OCI-LY7 (cell line): ENCODE measurements at regions not wholly inside any gene's neighbourhood (a gene's known extent, or its start where the extent isn't known, plus 50 kb on each side); places are given as distances from the start of the nearest gene placed in this dataset.
A peak's percentile ranks its signal among the peaks of the same experiment; 100 is the strongest.

ENCODE experiments used
- BruUV-seq: library from RNA; stranded (reverse); fragments of 400-500 nt; replicated peaks from 2 replicates; lab custom pipeline; 2021; lab: Mats Ljungman, UMichigan
- CTCF ChIA-PET: fragments of 300-600 bp; sonication (Branson Sonifier 250); formaldehyde crosslinking; loops from one replicate; lab custom pipeline; 2022; ENCODE audit warnings: antibody characterized with exemption; ENCODE audit not compliant: unreplicated experiment; lab: Charles Lee
- POLR2A ChIA-PET: fragments of 300-600 bp; sonication (Branson Sonifier 250); formaldehyde crosslinking; loops from one replicate; lab custom pipeline; 2022; ENCODE audit warnings: antibody characterized with exemption; lab: Charles Lee
- DNase-seq: peaks from one replicate; pipeline ENCODE4 v3.0.0-alpha.2; 2015; ENCODE audit warnings: low spot score
- H2AFZ ChIP-seq: fragments of 200-600 bp; sonication (generic), shearing (Covaris generic); 2 replicates; pipeline ENCODE4 v1.6.1; 2014; ENCODE audit warnings: mild to moderate bottlenecking, antibody characterized with exemption, low read length, moderate library complexity
- H3K27ac ChIP-seq: fragments of 200-600 bp; sonication (generic); 2 replicates; pipeline ENCODE4 v1.5.1; 2014; ENCODE audit warnings: mixed run types, low read depth, mild to moderate bottlenecking, moderate library complexity, low read length, inconsistent platforms; ENCODE audit not compliant: poor library complexity, severe bottlenecking
- H3K36me3 ChIP-seq: fragments of 200-600 bp; sonication (generic); 2 replicates; pipeline ENCODE4 v1.6.1; 2014; ENCODE audit warnings: mild to moderate bottlenecking, antibody characterized with exemption, low read length, moderate library complexity, mixed read lengths; ENCODE audit not compliant: insufficient read depth
- H3K4me1 ChIP-seq: fragments of 200-600 bp; sonication (generic); 2 replicates; pipeline ENCODE4 v1.5.1; 2014; ENCODE audit warnings: mild to moderate bottlenecking, low read length; ENCODE audit not compliant: insufficient read depth, poor library complexity, severe bottlenecking
- H3K4me2 ChIP-seq: fragments of 200-600 bp; sonication (generic); 2 replicates; pipeline ENCODE4 v1.6.1; 2014; ENCODE audit warnings: mild to moderate bottlenecking, low read length
- H3K4me3 ChIP-seq: fragments of 200-600 bp; sonication (generic); 2 replicates; pipeline ENCODE4 v1.5.1; 2014; ENCODE audit warnings: mild to moderate bottlenecking, low read depth, low read length; ENCODE audit not compliant: poor library complexity, severe bottlenecking
- H3K79me2 ChIP-seq: fragments of 200-600 bp; sonication (generic); 2 replicates; pipeline ENCODE4 v1.6.1; 2016; ENCODE audit warnings: low read depth, mild to moderate bottlenecking, low read length, moderate library complexity, mixed read lengths; ENCODE audit not compliant: insufficient read depth
- H3K9me2 ChIP-seq: fragments of 200-600 bp; sonication (generic); 2 replicates; pipeline ENCODE4 v1.6.1; 2016; ENCODE audit warnings: mild to moderate bottlenecking, low read length, mixed read lengths; ENCODE audit not compliant: insufficient read depth
- H3K9me3 ChIP-seq: fragments of 200-600 bp; sonication (generic); 2 replicates; pipeline ENCODE4 v1.6.1; 2014; ENCODE audit warnings: mild to moderate bottlenecking, mixed run types, low read length, mixed read lengths
- H4K20me1 ChIP-seq: fragments of 200-600 bp; sonication (generic); 2 replicates; pipeline ENCODE4 v1.6.1; 2014; ENCODE audit warnings: mild to moderate bottlenecking, antibody characterized with exemption, low read length, moderate library complexity, mixed read lengths; ENCODE audit not compliant: insufficient read depth
- CTCF ChIP-seq: fragments of 200-600 bp; sonication (generic); conservative IDR thresholded peaks from 2 replicates; pipeline ENCODE4 v1.5.1; 2014; ENCODE audit warnings: mild to moderate bottlenecking, antibody characterized with exemption, low read length, moderate library complexity, mixed read lengths
- EZH2phosphoT487 ChIP-seq: fragments of 200-600 bp; sonication (generic); IDR thresholded peaks from 2 replicates; pipeline ENCODE4 v1.6.1; 2018; ENCODE audit warnings: low read depth, borderline replicate concordance, mild to moderate bottlenecking, mixed run types, antibody characterized with exemption, low read length, moderate library complexity, mixed read lengths
- intact Hi-C: fragments of 100-400 bp; cut with micrococcal nuclease; formaldehyde crosslinking; loops from one replicate; pipeline ENCODE4 v1.10.0; 2022; ENCODE audit not compliant: unreplicated experiment

- H3K27ac ChIP-seq = no peak overlapping the region
- intact Hi-C loops = loop anchor here (5.0 kb wide), 1 partner anchor 259 kb away; no protein-coding TSS in a partner anchor
- TF ChIP-seq EZH2phosphoT487 (no peak), CTCF (peak; percentile 80)
- H3K4me1 ChIP-seq = no peaks in the 10 kb centered on the region
- no peaks in the 10 kb centered on the region for H4K20me1 ChIP-seq
- POLR2A ChIA-PET = interaction anchor here (0.8 to 1.4 kb wide), 2 partner anchors 28 to 75 kb away, joined by 3 to 4 read pairs; no protein-coding TSS in a partner anchor
- H3K9me3 ChIP-seq = no peaks in the 10 kb centered on the region
- no TSS peak for BruUV-seq
- H3K4me2 ChIP-seq = no peak overlapping the region
- CTCF ChIA-PET = no interaction called here
- no peak overlapping the region for H2AFZ ChIP-seq
- H3K4me3 ChIP-seq = no peak overlapping the region
- H3K36me3 ChIP-seq = no peaks in the 10 kb centered on the region
- DNase-seq = peak; percentile 10
- H3K9me2 ChIP-seq = no peaks in the 10 kb centered on the region
- no peaks in the 10 kb centered on the region for H3K79me2 ChIP-seq
Observed at GRCh38 chr10:52566471-52567246, 205.9 kb downstream of the MBL2 start.

GRCh38 chr10:52567247-52567580 is 205.4 kb downstream of the MBL2 start:
- CTCF ChIA-PET = no interaction called here
- no peak overlapping the region for H2AFZ ChIP-seq
- intact Hi-C loops = loop anchor here (5.0 kb wide), 1 partner anchor 260 kb away; no protein-coding TSS in a partner anchor

More at GRCh38 chr10:52567247-52567580, 205.4 kb downstream of the MBL2 start:
- Histone ChIP-seq H3K36me3 (no peaks in the 10 kb centered on the region), H3K4me1 (no peaks in the 10 kb centered on the region), H3K4me3 (no peak overlapping the region), H4K20me1 (no peaks in the 10 kb centered on the region), H3K79me2 (no peaks in the 10 kb centered on the region), H3K27ac (no peak overlapping the region), H3K4me2 (no peak overlapping the region), H3K9me2 (no peaks in the 10 kb centered on the region), H3K9me3 (no peaks in the 10 kb centered on the region)
- POLR2A ChIA-PET = interaction anchor here (0.7 to 1.4 kb wide), 3 partner anchors 12 to 76 kb away, joined by 3 to 4 read pairs (median 3); no protein-coding TSS in a partner anchor
- DNase-seq = no peak
- BruUV-seq = no TSS peak
- TF ChIP-seq CTCF (0 out of 2 replicates have a peak, but pooled peaks have one; percentile 13), EZH2phosphoT487 (no peak)
